OCI-LY3 (cell line): ENCODE measurements at regions not wholly inside any gene's neighbourhood (a gene's known extent, or its start where the extent isn't known, plus 50 kb on each side); places are given as distances from the start of the nearest gene placed in this dataset.

Experiments used
- H2AFZ ChIP-seq: fragments of 200-600, 300-600 bp; shearing (Covaris generic); 2 replicates; pipeline ENCODE4 v1.6.0; 2014; ENCODE audit warnings: antibody characterized with exemption, low read depth, low read length
- H3K27ac ChIP-seq: fragments of 200-600, 300-600 bp; sonication (generic); 2 replicates; pipeline ENCODE4 v1.5.1; 2014; ENCODE audit warnings: mild to moderate bottlenecking, low read length, moderate library complexity, mixed read lengths
- H3K27me3 ChIP-seq: fragments of 200-600, 300-600 bp; sonication (generic); 2 replicates; pipeline ENCODE4 v1.6.1; 2014; ENCODE audit warnings: low read depth, low read length, mixed read lengths
- H3K36me3 ChIP-seq: fragments of 200-600, 300-600 bp; sonication (generic); replicated peaks from 2 replicates; pipeline ENCODE3; 2014; ENCODE audit warnings: low read depth, low read length, mixed read lengths
- H3K4me1 ChIP-seq: fragments of 300-600, 200-600 bp; sonication (generic); 2 replicates; pipeline ENCODE4 v1.6.1; 2014; ENCODE audit warnings: low read length, mixed read lengths
- H3K4me2 ChIP-seq: fragments of 200-600, 300-600 bp; sonication (generic); 2 replicates; pipeline ENCODE4 v1.6.1; 2014; ENCODE audit warnings: low read length, mixed read lengths
- H3K4me3 ChIP-seq: fragments of 300-600, 200-600 bp; sonication (generic); 2 replicates; pipeline ENCODE4 v1.5.1; 2014; ENCODE audit warnings: antibody characterized with exemption, mild to moderate bottlenecking, low read length, moderate library complexity
- H3K79me2 ChIP-seq: fragments of 300-600, 200-600 bp; shearing (Covaris generic); 2 replicates; pipeline ENCODE4 v1.6.1; 2014; ENCODE audit warnings: mild to moderate bottlenecking, low read length, mixed read lengths
- H3K9ac ChIP-seq: fragments of 300-600, 200-600 bp; shearing (Covaris generic); 2 replicates; pipeline ENCODE4 v1.6.0; 2014; ENCODE audit warnings: mild to moderate bottlenecking, low read length, moderate library complexity
- H3K9me3 ChIP-seq: fragments of 200-600, 300-600 bp; shearing (Covaris generic); 2 replicates; pipeline ENCODE4 v1.6.1; 2014; ENCODE audit warnings: low read length, mixed read lengths; ENCODE audit not compliant: insufficient read depth
- H4K20me1 ChIP-seq: fragments of 200-600, 300-600 bp; sonication (generic); 2 replicates; pipeline ENCODE4 v1.6.1; 2016; ENCODE audit warnings: low read length, mixed read lengths; ENCODE audit not compliant: insufficient read depth
- CTCF ChIP-seq: fragments of 200-600, 300-600 bp; sonication (generic); IDR thresholded peaks from 2 replicates; pipeline ENCODE4 v1.5.1; 2014; ENCODE audit warnings: antibody characterized with exemption, low read length, low read depth
- EZH2phosphoT487 ChIP-seq: fragments of 200-600 bp; shearing (Covaris generic); IDR thresholded peaks from 2 replicates; pipeline ENCODE4 v1.6.1; 2018; ENCODE audit warnings: antibody characterized with exemption, mixed run types, low read depth

- H3K4me2 ChIP-seq: no peak overlapping the region
- no peak for TF ChIP-seq EZH2phosphoT487
- no peak for TF ChIP-seq CTCF
- H3K36me3 ChIP-seq: peaks cover 19% of the 10 kb centered on the region
- H3K79me2 ChIP-seq: no peaks in the 10 kb centered on the region
- no peaks in the 10 kb centered on the region for H4K20me1 ChIP-seq
- H3K27ac ChIP-seq: no peak overlapping the region
- no peak overlapping the region for H3K9ac ChIP-seq
- no peak overlapping the region for H2AFZ ChIP-seq
- peaks cover 14% of the 10 kb centered on the region; the same call in 1 of the 2 replicates for H3K9me3 ChIP-seq
- no peaks in the 10 kb centered on the region for H3K4me1 ChIP-seq
- no peak overlapping the region for H3K4me3 ChIP-seq
- H3K27me3 ChIP-seq: no peaks in the 10 kb centered on the region
These were observed 100.7 kb upstream of the RXFP2 start for GRCh38 chr13:31638577-31638976.

- Histone ChIP-seq H3K9ac (no peak overlapping the region), H2AFZ (no peak overlapping the region)
These were observed 99.7 kb upstream of the RXFP2 start for GRCh38 chr13:31639443-31640163.

GRCh38 chr13:31649766-31650165 lies 89.6 kb upstream of the RXFP2 start:
- Histone ChIP-seq H3K4me2 (no peak overlapping the region), H4K20me1 (no peaks in the 10 kb centered on the region), H2AFZ (no peak overlapping the region), H3K4me1 (peaks cover 8% of the 10 kb centered on the region), H3K9ac (no peak overlapping the region), H3K27ac (no peak overlapping the region), H3K27me3 (no peaks in the 10 kb centered on the region), H3K79me2 (no peaks in the 10 kb centered on the region), H3K36me3 (peaks cover 8% of the 10 kb centered on the region), H3K4me3 (no peak overlapping the region), H3K9me3 (peaks cover 4% of the 10 kb centered on the region; the same call in 1 of the 2 replicates)
- TF ChIP-seq CTCF (no peak), EZH2phosphoT487 (no peak)

More at GRCh38 chr13:31639443-31640163, 99.7 kb upstream of the RXFP2 start:
- Histone ChIP-seq H3K4me3 (no peak overlapping the region), H3K27ac (no peak overlapping the region), H3K36me3 (peaks cover 19% of the 10 kb centered on the region), H4K20me1 (no peaks in the 10 kb centered on the region), H3K4me1 (no peaks in the 10 kb centered on the region), H3K27me3 (no peaks in the 10 kb centered on the region), H3K9me3 (peaks cover 14% of the 10 kb centered on the region; the same call in 1 of the 2 replicates), H3K79me2 (no peaks in the 10 kb centered on the region), H3K4me2 (no peak overlapping the region)
- TF ChIP-seq CTCF (no peak), EZH2phosphoT487 (no peak)

- Histone ChIP-seq H3K9ac (no peak overlapping the region), H3K36me3 (no peaks in the 10 kb centered on the region), H3K9me3 (no peaks in the 10 kb centered on the region), H3K4me3 (no peak overlapping the region), H3K4me1 (peaks cover 3% of the 10 kb centered on the region; the same call in 1 of the 2 replicates), H3K27ac (no peak overlapping the region), H4K20me1 (no peaks in the 10 kb centered on the region), H3K79me2 (no peaks in the 10 kb centered on the region), H3K4me2 (no peak overlapping the region), H2AFZ (no peak overlapping the region), H3K27me3 (no peaks in the 10 kb centered on the region)
- TF ChIP-seq CTCF (no peak), EZH2phosphoT487 (no peak)
These were observed 85.6 kb upstream of the RXFP2 start for GRCh38 chr13:31653730-31654129.
